ENCODE measurements at regions not wholly inside any gene's neighbourhood (a gene's known extent, or its start where the extent isn't known, plus 50 kb on each side); places are given as distances from the start of the nearest gene placed in this dataset.
"Not testable (repeated sequence)": the region's sequence is repeated elsewhere in the genome, so short reads cannot be mapped to it uniquely, and the experiment has no call there.

DNA sequence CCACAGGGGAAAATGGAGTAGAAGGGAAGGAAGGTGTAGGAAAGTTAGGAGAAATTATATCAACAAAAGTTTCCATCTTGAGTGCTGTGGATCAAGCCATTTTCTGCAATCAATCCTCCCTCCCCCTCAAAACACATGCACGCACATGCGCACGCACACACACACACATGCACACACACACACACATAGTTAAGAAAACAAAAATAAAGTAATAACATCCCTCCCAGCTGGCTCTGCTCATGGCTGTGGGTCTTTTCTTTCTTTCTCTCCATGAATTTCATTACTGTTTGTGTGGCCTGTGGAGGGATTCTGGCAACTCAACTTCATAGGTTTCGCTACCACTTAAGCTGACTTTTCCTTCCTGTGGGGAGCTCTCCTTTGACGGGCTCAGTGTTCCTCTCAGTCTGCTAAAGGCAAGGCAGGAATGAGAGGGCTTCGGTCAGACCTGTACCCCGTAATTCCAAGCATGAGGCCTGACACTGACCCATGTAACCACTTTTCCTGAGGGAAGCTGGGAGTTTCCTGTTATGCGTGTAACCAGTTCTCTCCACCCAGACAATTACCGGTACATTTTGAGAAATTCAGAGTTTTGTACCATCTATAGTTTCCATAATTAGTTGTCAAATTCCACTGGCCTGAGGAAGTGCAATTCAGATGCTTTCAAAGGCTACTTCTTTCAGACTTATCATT lies 79.8 kb downstream of the ZNF92 start:
- no peak for DNase-seq (ENCODE audit: low read depth in 3 of 3)

DNA sequence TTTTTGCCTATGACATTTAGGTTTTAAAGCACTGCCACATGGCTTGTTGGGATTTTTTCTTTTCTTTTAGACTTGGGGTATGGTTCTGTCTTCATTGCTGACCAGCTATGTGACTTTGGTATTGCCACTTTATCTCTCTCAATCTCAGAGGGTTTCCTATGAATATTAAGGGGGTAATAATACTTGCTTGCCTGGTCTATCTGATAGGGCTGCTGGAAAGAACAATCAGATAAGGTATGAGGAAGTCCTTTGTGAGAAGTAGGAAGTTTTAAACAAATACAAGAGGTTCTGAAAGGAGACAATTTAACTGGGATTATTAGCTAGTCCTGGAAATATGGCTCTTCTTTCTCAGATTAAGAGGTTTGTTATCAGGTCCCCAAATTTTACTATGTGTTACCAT lies 80.8 kb downstream of the ZNF92 start:
- DNase-seq (ENCODE audit: low read depth in 3 of 3) = no peak

GRCh38 chr7:65455050-65455449 lies 81.4 kb downstream of the ZNF92 start:
- not testable (repeated sequence) for DNase-seq (ENCODE audit: low read depth in 3 of 3)

DNA sequence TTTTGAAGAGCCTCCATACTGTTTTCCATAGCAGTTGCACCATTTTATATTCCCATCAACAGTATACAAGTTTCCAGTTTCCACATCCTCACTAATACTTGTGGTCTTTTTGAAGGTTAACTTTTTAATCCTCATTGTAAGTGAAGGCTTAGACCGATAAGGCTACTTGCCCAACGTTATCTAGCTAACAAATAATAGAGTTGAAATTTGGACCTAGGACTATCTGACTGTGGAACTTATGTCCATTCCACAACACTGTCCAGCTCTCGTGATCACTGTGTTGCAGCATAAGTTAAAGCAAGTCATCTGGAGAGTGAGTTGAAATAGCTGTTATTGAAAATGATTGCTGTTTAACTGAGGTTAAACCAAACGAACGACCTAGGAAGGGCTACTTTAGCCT lies 84.0 kb downstream of the ZNF92 start:
- no peak for DNase-seq (ENCODE audit: low read depth in 3 of 3)

GRCh38 chr7:65459438-65459837 lies 85.8 kb downstream of the ZNF92 start:
- no peak for DNase-seq (ENCODE audit: low read depth in 3 of 3)

DNA sequence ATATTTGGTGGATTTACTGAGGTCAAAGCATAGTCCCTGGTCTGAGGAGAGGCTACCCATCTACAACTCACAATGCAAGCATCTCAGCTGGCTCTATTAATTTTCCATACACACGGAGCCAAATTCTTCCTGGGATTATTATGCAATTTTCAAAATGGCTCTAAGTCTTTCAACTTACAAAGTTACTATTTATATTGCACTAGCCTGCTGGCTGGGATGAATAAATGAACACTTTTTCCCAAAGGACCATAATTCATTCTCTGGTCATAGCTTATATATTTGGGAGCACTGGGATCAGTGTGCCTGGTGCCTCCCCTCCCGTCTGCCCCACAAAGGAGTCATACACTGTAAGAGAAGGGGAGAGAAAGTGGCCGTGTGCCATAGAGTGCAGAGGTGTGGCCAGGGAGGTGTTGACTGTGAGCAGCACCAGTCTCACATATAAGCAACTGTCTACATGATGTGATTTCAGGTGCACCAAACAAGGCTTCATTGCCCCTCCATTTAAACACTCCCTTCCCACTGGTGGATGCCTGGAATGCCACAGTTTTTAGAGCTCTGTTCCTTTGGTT lies 88.6 kb downstream of the ZNF92 start:
- no peak for DNase-seq (ENCODE audit: low read depth in 3 of 3)

DNA sequence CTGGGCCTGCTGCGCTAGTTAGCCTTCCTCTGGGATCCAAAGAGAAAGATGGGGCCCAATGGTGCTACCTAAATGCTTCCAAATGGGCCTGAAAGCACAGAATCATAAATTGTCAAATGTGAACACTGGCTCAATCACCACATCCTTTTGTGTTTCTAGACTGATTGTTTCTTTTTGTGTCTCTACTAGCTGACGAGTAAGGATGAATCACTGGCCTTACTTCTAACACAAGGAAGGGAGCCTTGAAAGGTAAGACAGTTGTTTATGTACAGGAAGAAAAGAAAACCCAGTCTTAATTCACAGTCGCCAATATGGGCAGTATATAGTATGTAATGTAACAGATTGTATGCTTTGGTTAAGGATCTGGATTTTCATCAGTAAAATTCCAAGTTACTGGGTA lies 89.5 kb downstream of the ZNF92 start:
- DNase-seq (ENCODE audit: low read depth in 3 of 3) = no peak

GRCh38 chr7:65469919-65470558 lies 96.4 kb downstream of the ZNF92 start:
- not testable (repeated sequence) for DNase-seq (ENCODE audit: low read depth in 3 of 3)

DNA sequence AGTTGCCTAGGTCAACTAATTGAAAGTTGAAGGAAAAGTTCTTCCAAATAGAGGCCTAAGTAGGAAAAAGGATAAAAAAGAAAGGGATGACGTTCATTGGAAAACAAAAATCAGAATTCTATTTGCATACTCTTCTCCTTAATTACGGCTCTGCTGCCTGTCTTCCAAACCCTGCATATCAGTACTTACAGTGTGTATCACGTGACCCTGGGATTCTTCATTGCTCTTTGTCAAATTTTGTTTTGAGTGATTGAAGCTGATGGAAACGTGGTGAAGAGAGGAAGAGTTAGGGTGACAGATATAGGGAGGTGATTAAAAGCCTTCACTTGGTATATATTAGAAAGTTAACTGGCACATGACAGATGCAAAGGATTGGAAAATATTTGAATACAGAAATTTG lies 97.9 kb downstream of the ZNF92 start:
- no peak for DNase-seq (ENCODE audit: low read depth in 3 of 3)

DNA sequence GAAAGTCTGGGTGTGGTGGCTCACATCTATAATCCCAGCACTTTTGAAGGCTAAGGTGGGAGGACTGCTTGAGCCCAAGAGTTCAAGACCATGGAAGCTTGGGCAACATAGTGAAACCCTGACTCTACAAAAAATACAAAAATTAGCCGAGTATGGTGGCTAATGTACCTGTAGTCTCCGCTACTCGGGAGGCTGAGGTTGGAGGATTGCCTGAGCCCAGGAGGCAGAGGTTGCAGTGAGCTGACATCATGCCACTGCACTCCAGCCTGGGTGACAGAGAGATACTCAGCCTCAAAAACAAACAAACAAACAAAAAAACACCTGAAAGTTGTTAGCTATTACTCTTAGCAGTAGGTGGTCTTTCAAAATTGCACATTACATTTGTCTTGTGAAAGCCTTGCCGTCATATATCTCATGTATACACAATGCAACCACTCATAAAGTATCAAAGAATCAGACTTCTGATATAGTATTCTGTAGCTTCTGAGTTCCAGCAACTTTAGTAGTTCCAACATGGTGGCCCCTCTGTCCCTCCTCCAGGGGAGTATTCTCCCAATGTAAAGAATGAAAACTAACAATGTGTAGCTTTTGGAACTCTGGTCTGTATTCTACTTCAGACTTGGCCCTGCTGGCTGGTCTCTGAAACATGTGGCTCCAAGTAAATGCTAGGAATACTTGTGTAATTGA lies 101.5 kb downstream of the ZNF92 start:
- DNase-seq (ENCODE audit: low read depth in 3 of 3) = no peak

GRCh38 chr7:65475734-65476319 lies 102.2 kb downstream of the ZNF92 start:
- DNase-seq (ENCODE audit: low read depth in 3 of 3) = no peak

- DNase-seq (ENCODE audit: low read depth in 3 of 3) = no peak
These were observed 103.7 kb downstream of the ZNF92 start for GRCh38 chr7:65477326-65477725.

DNA sequence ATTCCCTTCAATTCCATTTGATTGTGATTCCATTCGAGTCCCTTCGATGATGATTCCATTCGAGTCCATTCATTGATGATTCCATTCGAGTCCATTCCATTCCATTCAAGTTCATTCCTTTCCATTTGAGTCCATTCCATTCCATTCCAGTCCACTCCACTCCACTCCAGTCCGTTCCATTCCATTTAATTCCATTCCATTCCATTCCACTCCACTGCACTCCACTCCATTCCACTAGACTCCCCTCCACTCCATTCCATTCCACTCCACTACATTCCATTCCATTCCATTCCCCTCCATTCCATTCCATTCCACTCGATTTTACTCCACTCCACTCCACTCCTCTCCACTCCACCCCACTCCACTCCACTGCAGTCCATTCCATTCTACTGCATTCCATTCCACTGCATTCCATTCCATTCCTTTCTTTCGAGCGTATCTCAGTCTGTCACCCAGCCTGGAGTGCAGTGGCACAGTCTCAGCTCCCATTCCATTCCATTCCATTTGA lies 115.7 kb downstream of the ZNF92 start:
- no peak for DNase-seq (ENCODE audit: low read depth in 3 of 3)

DNA sequence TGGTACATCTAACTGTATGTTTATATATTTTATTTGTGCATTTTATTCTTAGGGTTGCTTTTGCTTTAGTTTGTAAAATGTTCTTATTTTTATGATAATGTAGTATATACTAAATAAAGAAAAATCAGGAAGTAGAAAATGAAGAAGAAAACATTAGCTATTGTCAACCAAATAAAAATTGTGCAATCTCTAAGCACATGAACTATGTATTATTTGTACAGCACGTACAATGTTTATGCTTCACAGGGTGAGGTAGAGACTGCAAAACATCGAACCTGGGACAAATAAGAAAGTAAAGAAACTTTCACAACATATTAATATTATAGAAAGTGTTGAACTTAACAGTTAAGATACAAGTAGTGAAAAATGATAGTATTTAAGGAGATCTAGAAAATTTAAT lies 123.0 kb downstream of the ZNF92 start:
- not testable (repeated sequence) for DNase-seq (ENCODE audit: low read depth in 3 of 3)

DNA sequence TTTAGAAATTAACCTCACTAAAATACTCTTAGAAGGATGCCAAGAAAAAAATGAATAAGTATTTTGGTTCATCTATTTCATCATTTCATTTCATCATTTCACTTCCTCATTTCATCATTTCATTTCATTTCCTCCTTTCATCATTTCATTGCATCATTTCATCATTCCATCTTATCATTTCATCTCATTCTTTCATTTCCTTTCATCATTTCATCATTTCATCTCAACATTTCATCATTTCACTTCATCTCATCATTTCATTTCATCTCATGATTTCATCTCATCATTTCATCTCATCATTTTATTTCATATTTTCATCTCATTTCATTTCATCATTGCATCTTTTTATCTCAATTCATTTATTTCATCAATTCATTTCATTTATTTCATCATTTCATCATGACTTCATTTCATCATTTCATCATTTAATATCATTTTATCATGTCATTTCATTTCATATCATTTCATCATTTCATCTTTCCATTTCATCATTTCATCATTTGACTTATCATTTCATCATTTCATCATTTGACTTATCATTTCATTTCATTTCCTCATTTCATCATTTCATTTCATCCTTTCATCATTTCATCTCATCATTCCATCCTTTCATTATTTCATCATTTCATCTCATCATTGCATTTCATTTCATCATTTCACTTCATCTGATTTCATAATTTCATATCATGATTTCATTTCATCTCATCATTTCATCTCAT lies 129.9 kb downstream of the ZNF92 start:
- no peak for DNase-seq (ENCODE audit: low read depth in 3 of 3)

DNA sequence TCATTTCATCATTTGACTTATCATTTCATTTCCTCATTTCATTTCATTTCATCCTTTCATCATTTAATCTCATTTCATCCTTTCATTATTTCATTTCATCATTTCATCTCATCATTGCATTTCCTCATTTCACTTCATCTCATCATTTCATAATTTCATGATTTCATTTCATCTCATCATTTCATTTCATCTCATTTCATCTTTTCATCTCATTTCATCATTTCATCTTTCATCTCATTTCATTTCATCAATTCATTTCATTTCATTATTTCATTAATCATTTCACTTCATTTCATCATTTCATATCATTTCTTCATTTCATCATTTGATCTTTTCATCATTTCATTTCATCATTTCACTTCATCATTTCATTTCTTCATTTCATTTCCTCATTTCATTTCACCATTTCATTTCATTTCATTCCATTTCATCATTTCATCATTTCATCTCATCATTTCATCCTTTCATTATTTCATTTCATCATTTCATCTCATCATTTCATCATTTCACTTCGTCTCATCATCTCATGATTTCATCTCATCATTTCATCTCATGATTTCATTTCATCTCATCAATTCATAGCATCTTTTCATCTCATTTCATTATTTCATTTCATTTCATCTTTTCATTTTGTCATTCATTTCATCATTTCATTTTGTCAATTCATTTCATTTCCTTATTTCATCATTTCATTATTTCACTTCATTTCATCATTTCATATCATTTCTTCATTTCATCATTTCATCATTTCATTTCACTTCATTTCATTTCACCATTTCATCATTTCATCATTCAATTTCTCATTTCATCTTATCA lies 131.1 kb downstream of the ZNF92 start:
- DNase-seq (ENCODE audit: low read depth in 3 of 3) = not testable (repeated sequence)

GRCh38 chr7:65505320-65505633 lies 131.6 kb downstream of the ZNF92 start:
- DNase-seq (ENCODE audit: low read depth in 3 of 3) = not testable (repeated sequence)

DNA sequence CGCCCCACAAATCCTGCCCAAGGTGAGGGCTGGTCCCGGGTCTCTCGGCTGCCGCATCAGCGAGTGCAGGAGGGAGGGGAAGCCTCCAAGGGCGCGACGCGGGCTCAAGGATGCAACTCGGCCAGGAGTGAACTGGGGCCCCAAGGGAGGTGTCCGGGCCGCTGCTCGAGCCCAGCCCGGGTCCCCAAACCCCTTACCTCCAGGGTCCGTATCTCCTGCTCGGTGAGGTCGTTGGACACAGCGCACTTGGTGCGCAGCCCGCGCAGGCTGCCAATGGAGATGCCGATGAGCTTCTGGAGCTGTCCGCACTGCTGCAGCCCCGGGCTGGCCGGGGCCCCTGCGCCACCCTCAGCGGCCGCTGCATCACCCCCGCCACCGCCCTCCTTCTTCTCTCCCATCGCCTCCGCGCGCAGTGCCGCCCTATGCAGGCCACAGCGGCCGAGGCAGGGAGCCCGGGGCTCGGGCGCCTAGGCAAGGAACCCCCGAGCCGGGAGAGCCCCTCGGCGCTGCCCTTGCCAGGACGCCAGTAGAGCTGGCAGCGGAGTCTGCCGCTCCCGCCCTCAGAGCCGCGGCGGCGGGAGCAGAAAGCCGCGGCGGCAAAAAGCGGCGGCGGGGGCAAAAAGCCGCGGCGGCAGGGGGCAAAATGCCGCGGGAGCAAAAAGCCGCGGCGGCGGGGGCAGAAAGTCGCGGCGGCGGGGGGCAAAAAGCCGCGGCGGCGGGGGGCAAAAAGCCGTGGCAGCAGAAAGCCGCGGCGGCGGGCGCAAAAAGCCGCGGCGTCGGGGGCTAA lies 135.1 kb downstream of the ZNF92 start:
- DNase-seq (ENCODE audit: low read depth in 3 of 3) = not testable (repeated sequence)

DNA sequence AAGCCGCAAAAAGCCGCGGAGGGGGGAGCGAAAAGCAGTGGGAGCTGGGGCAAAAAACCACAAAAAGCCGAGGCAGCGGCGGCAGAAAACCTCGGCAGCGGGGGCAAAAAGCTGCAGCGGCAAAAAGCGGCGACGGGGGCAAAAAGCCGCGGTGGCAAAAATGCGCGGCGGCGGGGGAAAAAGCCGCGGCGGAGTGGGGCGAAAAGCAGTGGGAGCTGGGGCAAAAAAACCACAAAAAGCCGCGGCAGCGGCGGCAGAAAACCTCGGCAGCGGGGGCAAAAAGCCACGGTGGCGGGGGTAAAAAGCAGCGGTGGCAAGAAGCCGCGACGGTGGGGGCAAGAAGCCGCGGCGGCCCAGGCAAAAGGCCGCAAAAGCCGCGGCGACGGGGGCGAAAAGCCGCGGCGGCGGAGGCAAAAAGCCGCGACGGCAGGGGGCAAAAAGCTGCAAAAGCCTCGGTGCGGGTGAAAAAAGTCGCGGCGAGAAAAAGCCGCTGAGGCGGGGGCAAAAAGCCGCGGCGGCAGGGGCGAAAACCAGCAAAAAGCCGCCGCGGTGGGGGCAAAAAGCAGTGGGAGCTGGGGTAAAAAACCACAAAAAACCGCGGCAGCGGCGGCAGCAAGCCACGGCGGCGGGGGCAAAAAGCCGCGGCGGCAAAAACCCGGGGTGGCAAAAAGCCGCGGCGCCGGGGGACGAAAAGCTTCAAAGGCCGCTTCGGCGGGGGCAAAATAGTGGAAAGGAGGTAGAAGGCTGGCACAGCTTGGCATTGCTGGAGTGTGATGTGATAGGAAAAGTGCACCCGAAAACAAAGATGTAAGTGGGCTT lies 135.9 kb downstream of the ZNF92 start:
- DNase-seq (ENCODE audit: low read depth in 3 of 3) = no peak

All from stimulated activated CD4-positive, alpha-beta T cell treated with anti-CD3 and anti-CD28 coated beads, TNF-alpha, amount 100 ng/mL, for 24 hours (primary cell).